Nephron (organoid): ENCODE measurements at regions not wholly inside any gene's neighbourhood (a gene's known extent, or its start where the extent isn't known, plus 50 kb on each side); places are given as distances from the start of the nearest gene placed in this dataset.

Experiments
- H3K27ac Mint-ChIP-seq, 3 experiments: 2 replicates each; pipeline ENCODE4 v1.8.0; 2020; ENCODE audit warnings: mixed read lengths in 3 of 3, mild to moderate bottlenecking in 2 of 3, moderate library complexity in 1 of 3
- H3K27me3 Mint-ChIP-seq: 2 replicates; pipeline ENCODE4 v1.8.0; 2021; ENCODE audit warnings: low read depth, mild to moderate bottlenecking, moderate library complexity, mixed read lengths
- H3K36me3 Mint-ChIP-seq: 2 replicates; pipeline ENCODE4 v1.8.0; 2020; ENCODE audit warnings: low read depth, mixed read lengths
- H3K4me1 Mint-ChIP-seq: 2 replicates; pipeline ENCODE4 v1.8.0; 2020; ENCODE audit warnings: mixed read lengths
- H3K4me3 Mint-ChIP-seq, 3 experiments: 2 replicates each; pipeline ENCODE4 v1.8.0; 2020; ENCODE audit warnings: mild to moderate bottlenecking in 3 of 3, mixed read lengths in 3 of 3, moderate library complexity in 2 of 3
- H3K9me3 Mint-ChIP-seq: 2 replicates; pipeline ENCODE4 v1.8.0; 2020; ENCODE audit warnings: mixed read lengths
- TF ChIP-seq, protein P1 (sequence below), 3 experiments: fragments of 200-600 bp; sonication (generic); IDR thresholded peaks; one replicate each; pipeline ENCODE4 v1.5.0; 2021; ENCODE audit warnings: antibody characterized with exemption in 3 of 3; ENCODE audit not compliant: unreplicated experiment in 3 of 3

DNA sequence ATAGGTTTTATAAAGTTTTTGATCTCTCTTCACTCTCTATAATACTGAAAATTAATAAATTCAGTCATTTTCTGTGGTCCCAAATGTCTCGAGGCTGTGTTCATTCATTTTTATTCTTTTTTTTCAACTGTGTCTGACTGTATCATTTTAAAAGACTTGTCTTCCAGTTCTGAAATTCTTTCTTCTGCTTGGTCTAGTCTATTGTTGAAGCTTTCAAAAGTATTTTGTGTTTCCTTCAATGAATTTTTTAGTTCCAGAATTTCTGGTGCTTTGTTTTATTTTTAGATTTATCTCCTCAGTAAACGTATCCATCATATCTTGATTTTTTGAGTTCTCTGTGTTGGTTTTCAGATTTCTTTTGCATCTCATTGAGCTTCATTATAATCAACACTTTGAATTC, 161.0 kb upstream of the CHRM3 start:
- H3K9me3 Mint-ChIP-seq = peaks cover 53% of the 10 kb centered on the region
- H3K4me3 Mint-ChIP-seq = no peak overlapping the region
- TF ChIP-seq, protein P1, sequence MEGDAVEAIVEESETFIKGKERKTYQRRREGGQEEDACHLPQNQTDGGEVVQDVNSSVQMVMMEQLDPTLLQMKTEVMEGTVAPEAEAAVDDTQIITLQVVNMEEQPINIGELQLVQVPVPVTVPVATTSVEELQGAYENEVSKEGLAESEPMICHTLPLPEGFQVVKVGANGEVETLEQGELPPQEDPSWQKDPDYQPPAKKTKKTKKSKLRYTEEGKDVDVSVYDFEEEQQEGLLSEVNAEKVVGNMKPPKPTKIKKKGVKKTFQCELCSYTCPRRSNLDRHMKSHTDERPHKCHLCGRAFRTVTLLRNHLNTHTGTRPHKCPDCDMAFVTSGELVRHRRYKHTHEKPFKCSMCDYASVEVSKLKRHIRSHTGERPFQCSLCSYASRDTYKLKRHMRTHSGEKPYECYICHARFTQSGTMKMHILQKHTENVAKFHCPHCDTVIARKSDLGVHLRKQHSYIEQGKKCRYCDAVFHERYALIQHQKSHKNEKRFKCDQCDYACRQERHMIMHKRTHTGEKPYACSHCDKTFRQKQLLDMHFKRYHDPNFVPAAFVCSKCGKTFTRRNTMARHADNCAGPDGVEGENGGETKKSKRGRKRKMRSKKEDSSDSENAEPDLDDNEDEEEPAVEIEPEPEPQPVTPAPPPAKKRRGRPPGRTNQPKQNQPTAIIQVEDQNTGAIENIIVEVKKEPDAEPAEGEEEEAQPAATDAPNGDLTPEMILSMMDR (IDR thresholded peaks at IDR 0.05; ENCODE audit: unreplicated experiment in 3 of 3) = no peak
- no peaks in the 10 kb centered on the region for H3K27me3 Mint-ChIP-seq
- H3K27ac Mint-ChIP-seq = no peak overlapping the region
- H3K36me3 Mint-ChIP-seq = no peaks in the 10 kb centered on the region
- no peaks in the 10 kb centered on the region for H3K4me1 Mint-ChIP-seq

DNA sequence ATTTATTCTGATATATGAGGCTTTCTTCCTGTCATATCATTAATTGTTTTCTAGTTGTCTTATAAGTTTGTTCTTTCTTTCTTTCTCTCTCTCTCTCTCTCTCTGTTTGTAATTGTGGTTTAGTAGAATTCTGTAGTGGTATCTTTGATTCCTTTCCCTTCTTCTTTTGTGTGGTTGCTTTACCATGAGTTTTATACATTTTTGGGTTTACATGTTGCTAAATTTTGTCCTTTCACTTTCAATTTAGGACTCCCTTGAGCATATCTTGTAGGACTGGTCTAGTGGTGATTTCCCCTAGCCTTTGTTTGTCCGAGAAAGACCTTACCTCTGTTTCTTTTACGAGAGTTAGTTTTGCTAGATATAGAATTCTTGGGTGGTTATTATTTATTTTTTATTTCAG, 162.3 kb upstream of the CHRM3 start:
- H3K4me1 Mint-ChIP-seq = no peaks in the 10 kb centered on the region
- H3K27me3 Mint-ChIP-seq = no peaks in the 10 kb centered on the region
- H3K9me3 Mint-ChIP-seq = peaks cover 54% of the 10 kb centered on the region
- H3K4me3 Mint-ChIP-seq = no peak overlapping the region
- H3K27ac Mint-ChIP-seq = no peak overlapping the region
- H3K36me3 Mint-ChIP-seq = no peaks in the 10 kb centered on the region
- TF ChIP-seq, protein P1 (IDR thresholded peaks at IDR 0.05; ENCODE audit: unreplicated experiment in 3 of 3) = no peak

DNA sequence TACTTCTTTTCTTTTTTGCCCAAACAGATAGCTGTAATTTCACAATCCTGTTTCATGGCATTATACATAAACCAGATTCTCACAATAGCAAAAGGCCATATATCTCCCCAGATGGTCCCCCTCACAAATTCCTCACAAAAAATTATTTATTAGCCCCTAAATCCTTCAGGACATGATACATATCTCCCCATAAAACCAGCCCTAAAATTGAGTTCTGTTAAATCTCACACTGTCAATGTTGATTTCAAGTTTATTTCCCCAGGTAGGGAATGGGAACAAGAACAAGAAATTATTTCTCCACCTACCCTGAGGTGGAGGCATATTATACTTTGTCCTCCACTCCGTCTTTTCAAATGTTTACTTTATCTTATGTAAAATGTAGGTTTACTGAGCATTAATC, 163.4 kb upstream of the CHRM3 start:
- H3K27ac Mint-ChIP-seq = no peak overlapping the region
- H3K27me3 Mint-ChIP-seq = no peaks in the 10 kb centered on the region
- H3K36me3 Mint-ChIP-seq = no peaks in the 10 kb centered on the region
- H3K4me3 Mint-ChIP-seq = no peak overlapping the region
- TF ChIP-seq, protein P1 (IDR thresholded peaks at IDR 0.05; ENCODE audit: unreplicated experiment in 3 of 3) = no peak
- peaks cover 54% of the 10 kb centered on the region for H3K9me3 Mint-ChIP-seq
- no peaks in the 10 kb centered on the region for H3K4me1 Mint-ChIP-seq

DNA sequence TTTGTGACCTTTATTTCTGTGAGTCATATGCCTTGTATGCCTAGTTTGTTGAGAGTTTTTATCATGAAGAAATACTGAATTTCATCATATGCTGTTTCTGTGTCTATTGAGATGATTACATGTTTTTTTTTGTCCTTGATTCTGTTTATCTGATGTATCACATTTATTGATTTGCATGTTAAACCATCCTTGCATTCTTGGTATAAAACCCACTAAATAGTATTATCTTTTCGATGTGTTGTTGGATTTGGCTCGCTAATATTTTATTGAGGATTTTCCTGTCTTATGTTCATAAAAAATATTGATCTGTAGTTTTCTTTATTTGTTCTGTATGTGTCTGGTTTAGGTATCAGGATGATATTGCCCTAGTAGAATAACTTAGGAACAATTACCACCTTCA, 164.7 kb upstream of the CHRM3 start:
- TF ChIP-seq, protein P1 (IDR thresholded peaks at IDR 0.05; ENCODE audit: unreplicated experiment in 3 of 3) = no peak
- H3K27ac Mint-ChIP-seq = no peak overlapping the region
- no peaks in the 10 kb centered on the region for H3K4me1 Mint-ChIP-seq
- H3K9me3 Mint-ChIP-seq = peaks cover 54% of the 10 kb centered on the region
- no peaks in the 10 kb centered on the region for H3K27me3 Mint-ChIP-seq
- no peak overlapping the region for H3K4me3 Mint-ChIP-seq
- H3K36me3 Mint-ChIP-seq = no peaks in the 10 kb centered on the region

DNA sequence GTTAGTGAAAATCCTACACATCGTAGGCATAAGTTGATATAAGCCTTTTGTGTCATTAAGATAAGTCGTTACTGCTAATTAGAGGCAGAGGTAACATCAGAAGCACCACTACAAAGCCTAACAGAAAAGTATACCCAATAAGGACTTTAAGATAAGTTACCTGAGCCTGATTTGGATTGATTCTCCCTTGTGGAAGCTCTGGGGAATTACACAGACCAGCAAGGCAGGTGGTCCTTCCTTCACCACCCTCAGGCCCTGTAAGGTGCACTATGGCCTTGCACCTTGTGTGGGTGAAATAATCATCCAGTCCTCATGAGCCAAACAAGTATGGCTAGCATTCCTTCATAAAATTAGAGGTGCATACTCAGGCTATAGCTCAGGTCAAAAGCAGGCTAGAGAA, 166.7 kb upstream of the CHRM3 start:
- Mint-ChIP-seq H3K27me3 (no peaks in the 10 kb centered on the region), H3K27ac (no peak overlapping the region), H3K4me1 (no peaks in the 10 kb centered on the region), H3K9me3 (peaks cover 43% of the 10 kb centered on the region), H3K4me3 (no peak overlapping the region), H3K36me3 (no peaks in the 10 kb centered on the region)
- TF ChIP-seq, protein P1 (IDR thresholded peaks at IDR 0.05; ENCODE audit: unreplicated experiment in 3 of 3) = no peak

DNA sequence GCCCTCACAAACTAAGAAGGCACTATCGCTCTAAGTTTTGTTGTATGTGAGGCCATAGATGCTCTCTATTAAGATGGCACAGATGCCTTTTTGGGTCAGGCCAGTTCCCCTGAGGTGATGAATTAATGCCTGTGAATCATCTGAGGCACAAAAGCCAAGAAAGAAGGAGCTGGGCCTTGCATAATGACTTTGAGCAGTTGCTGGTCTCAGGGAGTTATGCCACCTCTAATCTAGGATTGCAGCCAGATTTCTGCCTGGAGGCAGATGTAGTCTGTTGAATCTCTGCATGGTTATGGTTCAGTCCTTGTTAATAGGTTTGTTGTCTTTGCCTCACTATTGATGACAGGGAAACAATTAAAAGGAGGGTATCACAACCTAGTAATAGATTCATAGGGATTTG, 168.1 kb upstream of the CHRM3 start:
- Mint-ChIP-seq H3K9me3 (peaks cover 32% of the 10 kb centered on the region), H3K27ac (no peak overlapping the region), H3K4me1 (no peaks in the 10 kb centered on the region), H3K36me3 (no peaks in the 10 kb centered on the region), H3K27me3 (no peaks in the 10 kb centered on the region), H3K4me3 (no peak overlapping the region)
- TF ChIP-seq, protein P1 (IDR thresholded peaks at IDR 0.05; ENCODE audit: unreplicated experiment in 3 of 3) = no peak
